Neural crest cell (in vitro differentiated cells): ENCODE measurements at regions not wholly inside any gene's neighbourhood (a gene's known extent, or its start where the extent isn't known, plus 50 kb on each side); places are given as distances from the start of the nearest gene placed in this dataset.

Experiments used
- DNase-seq: peaks from one replicate; pipeline ENCODE4 v3.0.0; 2021; ENCODE audit warnings: low read depth, mixed read lengths, low spot score
- H3K27ac Mint-ChIP-seq: one replicate; pipeline ENCODE4 v1.8.0; 2021; ENCODE audit warnings: mild to moderate bottlenecking, mixed read lengths; ENCODE audit not compliant: unreplicated experiment
- H3K27me3 Mint-ChIP-seq: 2 replicates; pipeline ENCODE4 v1.8.0; 2021; ENCODE audit warnings: low read depth, mild to moderate bottlenecking, mixed read lengths
- H3K36me3 Mint-ChIP-seq: 2 replicates; pipeline ENCODE4 v1.8.0; 2021; ENCODE audit warnings: low read depth, mild to moderate bottlenecking, mixed read lengths
- H3K4me1 Mint-ChIP-seq: 2 replicates; pipeline ENCODE4 v1.8.0; 2021; ENCODE audit warnings: mixed read lengths
- H3K4me3 Mint-ChIP-seq: one replicate; pipeline ENCODE4 v1.8.0; 2021; ENCODE audit warnings: mild to moderate bottlenecking, mixed read lengths
- H3K9me3 Mint-ChIP-seq: 2 replicates; pipeline ENCODE4 v1.8.0; 2021; ENCODE audit warnings: mixed read lengths
- CTCF ChIP-seq: fragments of 200-600 bp; sonication (generic); conservative IDR thresholded peaks from 2 replicates; pipeline ENCODE4 v1.5.0; 2021; ENCODE audit warnings: antibody characterized with exemption, mild to moderate bottlenecking

GRCh38 chr15:37517191-37517895 is 417.0 kb upstream of the MEIS2 start:
- Mint-ChIP-seq H3K27ac (no peak overlapping the region), H3K9me3 (no peaks in the 10 kb centered on the region), H3K36me3 (no peaks in the 10 kb centered on the region), H3K27me3 (no peaks in the 10 kb centered on the region), H3K4me1 (no peaks in the 10 kb centered on the region), H3K4me3 (no peak overlapping the region)
- no peak for TF ChIP-seq CTCF
- DNase-seq, result no peak

GRCh38 chr15:37518436-37518835 is 416.0 kb upstream of the TMCO5A start:
- H3K4me1 Mint-ChIP-seq, result no peaks in the 10 kb centered on the region
- no peak overlapping the region for H3K27ac Mint-ChIP-seq
- no peak for TF ChIP-seq CTCF
- H3K4me3 Mint-ChIP-seq, result no peak overlapping the region
- DNase-seq, result no peak
- H3K36me3 Mint-ChIP-seq, result no peaks in the 10 kb centered on the region
- H3K9me3 Mint-ChIP-seq, result no peaks in the 10 kb centered on the region
- no peaks in the 10 kb centered on the region for H3K27me3 Mint-ChIP-seq

- Mint-ChIP-seq H3K36me3 (no peaks in the 10 kb centered on the region), H3K9me3 (no peaks in the 10 kb centered on the region), H3K4me1 (no peaks in the 10 kb centered on the region), H3K27ac (no peak overlapping the region), H3K27me3 (peaks cover 2% of the 10 kb centered on the region), H3K4me3 (no peak overlapping the region)
- no peak for DNase-seq
- no peak for TF ChIP-seq CTCF
Measured at GRCh38 chr15:37520026-37520425, 414.4 kb upstream of the TMCO5A start.

- Mint-ChIP-seq H3K4me1 (no peaks in the 10 kb centered on the region), H3K9me3 (no peaks in the 10 kb centered on the region), H3K27ac (no peak overlapping the region), H3K27me3 (peaks cover 5% of the 10 kb centered on the region), H3K36me3 (no peaks in the 10 kb centered on the region), H3K4me3 (no peak overlapping the region)
- DNase-seq, result no peak
- TF ChIP-seq CTCF, result no peak
Measured at GRCh38 chr15:37520882-37521281, 413.6 kb upstream of the TMCO5A start.

- DNase-seq, result no peak
- H3K4me3 Mint-ChIP-seq, result no peak overlapping the region
- H3K27ac Mint-ChIP-seq, result no peak overlapping the region
- no peak for TF ChIP-seq CTCF
- H3K9me3 Mint-ChIP-seq, result no peaks in the 10 kb centered on the region
- peaks cover 7% of the 10 kb centered on the region for H3K27me3 Mint-ChIP-seq
- H3K36me3 Mint-ChIP-seq, result no peaks in the 10 kb centered on the region
- H3K4me1 Mint-ChIP-seq, result no peaks in the 10 kb centered on the region
Measured at GRCh38 chr15:37524601-37525000, 409.8 kb upstream of the TMCO5A start.
